T-helper 2 cell treated with Interferon-gamma antibody and Interleukin-4, amounts not matched to agents 5 μg/mL and 100 μg/mL, for 36 hours (primary cell): ENCODE measurements at regions not wholly inside any gene's neighbourhood (a gene's known extent, or its start where the extent isn't known, plus 50 kb on each side); places are given as distances from the start of the nearest gene placed in this dataset.

Experiments
- DNase-seq: peaks from one replicate; pipeline ENCODE4 v3.0.0; 2021; ENCODE audit warnings: low spot score
- H3K27ac Mint-ChIP-seq: one replicate; pipeline ENCODE4 v1.8.0; 2021; ENCODE audit warnings: mild to moderate bottlenecking, mixed read lengths
- H3K27me3 Mint-ChIP-seq: one replicate; pipeline ENCODE4 v1.8.0; 2021; ENCODE audit warnings: low read depth, mixed read lengths
- H3K36me3 Mint-ChIP-seq: one replicate; pipeline ENCODE4 v1.8.0; 2021; ENCODE audit warnings: low read depth, mixed read lengths
- H3K4me1 Mint-ChIP-seq: one replicate; pipeline ENCODE4 v1.8.0; 2021; ENCODE audit warnings: low read depth, mixed read lengths
- H3K4me3 Mint-ChIP-seq: one replicate; pipeline ENCODE4 v1.8.0; 2022; ENCODE audit warnings: mild to moderate bottlenecking, moderate library complexity, mixed read lengths
- H3K9me3 Mint-ChIP-seq: one replicate; pipeline ENCODE4 v1.8.0; 2021; ENCODE audit warnings: mixed read lengths

- peaks cover 22% of the 10 kb centered on the region for H3K9me3 Mint-ChIP-seq
- H3K27ac Mint-ChIP-seq, result no peak overlapping the region
- peaks cover 4% of the 10 kb centered on the region for H3K36me3 Mint-ChIP-seq
- no peak for DNase-seq
- peaks cover 38% of the 10 kb centered on the region for H3K4me1 Mint-ChIP-seq
- H3K27me3 Mint-ChIP-seq, result peaks cover under 1% of the 10 kb centered on the region
- no peak overlapping the region for H3K4me3 Mint-ChIP-seq
These were observed 210.6 kb upstream of the KLF3 start for GRCh38 chr4:38453253-38453881.

- no peak overlapping the region for H3K27ac Mint-ChIP-seq
- peaks cover 38% of the 10 kb centered on the region for H3K4me1 Mint-ChIP-seq
- H3K4me3 Mint-ChIP-seq, result no peak overlapping the region
- peaks cover 22% of the 10 kb centered on the region for H3K9me3 Mint-ChIP-seq
- no peak for DNase-seq
- H3K36me3 Mint-ChIP-seq, result peaks cover 4% of the 10 kb centered on the region
- H3K27me3 Mint-ChIP-seq, result peaks cover 3% of the 10 kb centered on the region
These were observed 209.7 kb upstream of the KLF3 start for GRCh38 chr4:38454284-38454683.

- Mint-ChIP-seq H3K4me3 (peak overlapping the region; percentile 39), H3K4me1 (peaks cover 38% of the 10 kb centered on the region), H3K27ac (peak overlapping the region; percentile 75), H3K27me3 (peaks cover 3% of the 10 kb centered on the region), H3K9me3 (peaks cover 22% of the 10 kb centered on the region), H3K36me3 (peaks cover 4% of the 10 kb centered on the region)
- DNase-seq, result peak; percentile 17
These were observed 208.7 kb upstream of the KLF3 start for GRCh38 chr4:38455092-38455862.

GRCh38 chr4:38456096-38456495 is 207.9 kb upstream of the KLF3 start:
- H3K9me3 Mint-ChIP-seq, result peaks cover 20% of the 10 kb centered on the region
- peaks cover 3% of the 10 kb centered on the region for H3K27me3 Mint-ChIP-seq
- H3K4me1 Mint-ChIP-seq, result peaks cover 38% of the 10 kb centered on the region
- no peak for DNase-seq
- peak overlapping the region; percentile 19 for H3K4me3 Mint-ChIP-seq
- peaks cover 4% of the 10 kb centered on the region for H3K36me3 Mint-ChIP-seq
- H3K27ac Mint-ChIP-seq, result peak overlapping the region; percentile 22

GRCh38 chr4:38461342-38461741 is 202.7 kb upstream of the KLF3 start:
- DNase-seq, result no peak
- H3K36me3 Mint-ChIP-seq, result no peaks in the 10 kb centered on the region
- peaks cover 8% of the 10 kb centered on the region for H3K4me1 Mint-ChIP-seq
- H3K27ac Mint-ChIP-seq, result no peak overlapping the region
- H3K9me3 Mint-ChIP-seq, result no peaks in the 10 kb centered on the region
- peaks cover 3% of the 10 kb centered on the region for H3K27me3 Mint-ChIP-seq
- no peak overlapping the region for H3K4me3 Mint-ChIP-seq

GRCh38 chr4:38462367-38463055 is 201.5 kb upstream of the KLF3 start:
- no peak overlapping the region for H3K4me3 Mint-ChIP-seq
- H3K4me1 Mint-ChIP-seq, result peaks cover 6% of the 10 kb centered on the region
- peaks cover 3% of the 10 kb centered on the region for H3K27me3 Mint-ChIP-seq
- no peaks in the 10 kb centered on the region for H3K36me3 Mint-ChIP-seq
- no peak overlapping the region for H3K27ac Mint-ChIP-seq
- H3K9me3 Mint-ChIP-seq, result peaks cover 6% of the 10 kb centered on the region
- no peak for DNase-seq

GRCh38 chr4:38463268-38463958 is 200.6 kb upstream of the KLF3 start:
- H3K4me3 Mint-ChIP-seq, result no peak overlapping the region
- H3K27ac Mint-ChIP-seq, result no peak overlapping the region
- peaks cover 2% of the 10 kb centered on the region for H3K27me3 Mint-ChIP-seq
- peaks cover 9% of the 10 kb centered on the region for H3K9me3 Mint-ChIP-seq
- no peak for DNase-seq
- H3K36me3 Mint-ChIP-seq, result no peaks in the 10 kb centered on the region
- H3K4me1 Mint-ChIP-seq, result peaks cover 6% of the 10 kb centered on the region

GRCh38 chr4:38464328-38464727 is 199.7 kb upstream of the KLF3 start:
- Mint-ChIP-seq H3K9me3 (peaks cover 14% of the 10 kb centered on the region), H3K4me1 (peaks cover 6% of the 10 kb centered on the region), H3K36me3 (no peaks in the 10 kb centered on the region), H3K4me3 (no peak overlapping the region), H3K27ac (no peak overlapping the region), H3K27me3 (no peaks in the 10 kb centered on the region)
- DNase-seq, result no peak

- no peak for DNase-seq
- no peaks in the 10 kb centered on the region for H3K27me3 Mint-ChIP-seq
- H3K9me3 Mint-ChIP-seq, result peaks cover 14% of the 10 kb centered on the region
- H3K36me3 Mint-ChIP-seq, result no peaks in the 10 kb centered on the region
- no peak overlapping the region for H3K27ac Mint-ChIP-seq
- H3K4me3 Mint-ChIP-seq, result no peak overlapping the region
- peaks cover 6% of the 10 kb centered on the region for H3K4me1 Mint-ChIP-seq
These were observed 197.6 kb upstream of the KLF3 start for GRCh38 chr4:38466401-38466800.

GRCh38 chr4:38467296-38467695 is 196.7 kb upstream of the KLF3 start:
- Mint-ChIP-seq H3K9me3 (peaks cover 14% of the 10 kb centered on the region), H3K4me1 (peaks cover 6% of the 10 kb centered on the region), H3K36me3 (no peaks in the 10 kb centered on the region), H3K4me3 (no peak overlapping the region), H3K27me3 (no peaks in the 10 kb centered on the region), H3K27ac (no peak overlapping the region)
- DNase-seq, result no peak

GRCh38 chr4:38468339-38468866 is 195.6 kb upstream of the KLF3 start:
- H3K36me3 Mint-ChIP-seq, result no peaks in the 10 kb centered on the region
- peaks cover 6% of the 10 kb centered on the region for H3K4me1 Mint-ChIP-seq
- H3K9me3 Mint-ChIP-seq, result peaks cover 14% of the 10 kb centered on the region

GRCh38 chr4:38469410-38469809 is 194.6 kb upstream of the KLF3 start:
- Mint-ChIP-seq H3K4me1 (peaks cover 5% of the 10 kb centered on the region), H3K9me3 (peaks cover 14% of the 10 kb centered on the region), H3K27ac (no peak overlapping the region), H3K4me3 (no peak overlapping the region), H3K27me3 (no peaks in the 10 kb centered on the region), H3K36me3 (no peaks in the 10 kb centered on the region)
- DNase-seq, result no peak

More at GRCh38 chr4:38468339-38468866, 195.6 kb upstream of the KLF3 start:
- H3K4me3 Mint-ChIP-seq, result no peak overlapping the region
- no peaks in the 10 kb centered on the region for H3K27me3 Mint-ChIP-seq
- no peak for DNase-seq
- no peak overlapping the region for H3K27ac Mint-ChIP-seq

GRCh38 chr4:38470735-38471262 is 193.2 kb upstream of the KLF3 start:
- peaks cover 3% of the 10 kb centered on the region for H3K27me3 Mint-ChIP-seq
- H3K27ac Mint-ChIP-seq, result no peak overlapping the region
- H3K4me3 Mint-ChIP-seq, result no peak overlapping the region
- no peak for DNase-seq
- no peaks in the 10 kb centered on the region for H3K4me1 Mint-ChIP-seq
- H3K36me3 Mint-ChIP-seq, result no peaks in the 10 kb centered on the region
- peaks cover 19% of the 10 kb centered on the region for H3K9me3 Mint-ChIP-seq
